Loucy (cell line): ENCODE measurements at regions not wholly inside any gene's neighbourhood (a gene's known extent, or its start where the extent isn't known, plus 50 kb on each side); places are given as distances from the start of the nearest gene placed in this dataset.

Experiments
- EZH2phosphoT487 ChIP-seq: fragments of 200-600 bp; IDR thresholded peaks from 2 replicates; pipeline ENCODE4 v1.6.1; 2018; ENCODE audit warnings: antibody characterized with exemption, mild to moderate bottlenecking, moderate library complexity, borderline replicate concordance
- TF ChIP-seq, protein P1 (sequence below): fragments of 200-600 bp; sonication (generic); conservative IDR thresholded peaks from 2 replicates; pipeline ENCODE4 v1.5.1; 2014; ENCODE audit warnings: mild to moderate bottlenecking, antibody characterized with exemption, low read length

DNA sequence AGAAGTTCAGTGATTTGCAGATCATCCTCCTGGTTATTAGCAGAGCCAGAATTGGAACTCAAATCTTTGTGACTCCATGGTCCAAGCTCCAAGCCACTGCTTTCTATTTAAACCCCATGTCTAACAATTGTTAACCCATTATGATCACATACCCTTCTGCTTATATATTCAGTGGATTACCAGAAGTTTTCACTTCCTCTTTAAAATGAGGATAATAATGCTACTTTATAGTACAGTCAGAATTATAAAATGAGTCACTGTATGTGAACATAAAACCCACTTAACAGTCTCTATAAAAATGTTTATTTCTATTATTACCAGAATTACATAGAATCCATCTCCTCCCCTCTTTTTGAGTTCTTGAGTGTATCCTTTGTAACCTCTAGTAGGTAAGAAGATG, 550.7 kb upstream of the DPPA4 start:
- TF ChIP-seq EZH2phosphoT487, result no peak
- TF ChIP-seq, protein P1, sequence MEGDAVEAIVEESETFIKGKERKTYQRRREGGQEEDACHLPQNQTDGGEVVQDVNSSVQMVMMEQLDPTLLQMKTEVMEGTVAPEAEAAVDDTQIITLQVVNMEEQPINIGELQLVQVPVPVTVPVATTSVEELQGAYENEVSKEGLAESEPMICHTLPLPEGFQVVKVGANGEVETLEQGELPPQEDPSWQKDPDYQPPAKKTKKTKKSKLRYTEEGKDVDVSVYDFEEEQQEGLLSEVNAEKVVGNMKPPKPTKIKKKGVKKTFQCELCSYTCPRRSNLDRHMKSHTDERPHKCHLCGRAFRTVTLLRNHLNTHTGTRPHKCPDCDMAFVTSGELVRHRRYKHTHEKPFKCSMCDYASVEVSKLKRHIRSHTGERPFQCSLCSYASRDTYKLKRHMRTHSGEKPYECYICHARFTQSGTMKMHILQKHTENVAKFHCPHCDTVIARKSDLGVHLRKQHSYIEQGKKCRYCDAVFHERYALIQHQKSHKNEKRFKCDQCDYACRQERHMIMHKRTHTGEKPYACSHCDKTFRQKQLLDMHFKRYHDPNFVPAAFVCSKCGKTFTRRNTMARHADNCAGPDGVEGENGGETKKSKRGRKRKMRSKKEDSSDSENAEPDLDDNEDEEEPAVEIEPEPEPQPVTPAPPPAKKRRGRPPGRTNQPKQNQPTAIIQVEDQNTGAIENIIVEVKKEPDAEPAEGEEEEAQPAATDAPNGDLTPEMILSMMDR, result no peak
